DOHH2 (cell line): ENCODE measurements at regions not wholly inside any gene's neighbourhood (a gene's known extent, or its start where the extent isn't known, plus 50 kb on each side); places are given as distances from the start of the nearest gene placed in this dataset.

Source experiments
- H3F3A ChIP-seq: fragments of 200-600 bp; sonication (generic), shearing (Covaris generic); 2 replicates; pipeline ENCODE4 v1.6.0; 2016; ENCODE audit warnings: antibody characterized with exemption, mild to moderate bottlenecking; ENCODE audit not compliant: control insufficient read depth, insufficient read depth
- H3K27ac ChIP-seq: fragments of 200-600 bp; sonication (generic); 2 replicates; pipeline ENCODE4 v1.5.1; 2014; ENCODE audit warnings: low read depth, mild to moderate bottlenecking, low read length, moderate library complexity
- H3K27me3 ChIP-seq: fragments of 200-600 bp; sonication (generic); 2 replicates; pipeline ENCODE4 v1.6.1; 2014; ENCODE audit warnings: mild to moderate bottlenecking, low read length, mixed read lengths; ENCODE audit not compliant: control insufficient read depth
- H3K36me3 ChIP-seq: fragments of 200-600 bp; sonication (generic); 2 replicates; pipeline ENCODE4 v1.6.1; 2014; ENCODE audit warnings: mild to moderate bottlenecking, low read length, moderate library complexity, mixed read lengths; ENCODE audit not compliant: control insufficient read depth
- H3K4me1 ChIP-seq: fragments of 200-600 bp; sonication (generic); 2 replicates; pipeline ENCODE4 v1.6.1; 2014; ENCODE audit warnings: mild to moderate bottlenecking, low read length, mixed read lengths; ENCODE audit not compliant: control insufficient read depth
- H3K4me2 ChIP-seq: fragments of 200-600 bp; sonication (generic); 2 replicates; pipeline ENCODE4 v1.6.0; 2014; ENCODE audit warnings: mild to moderate bottlenecking, low read length, moderate library complexity
- H3K4me3 ChIP-seq: fragments of 200-600 bp; sonication (generic); 2 replicates; pipeline ENCODE4 v1.5.1; 2014; ENCODE audit warnings: mild to moderate bottlenecking, low read length, mixed read lengths
- H3K79me2 ChIP-seq: fragments of 200-600 bp; sonication (generic); 2 replicates; pipeline ENCODE4 v1.6.1; 2014; ENCODE audit warnings: mild to moderate bottlenecking, low read length, mixed read lengths; ENCODE audit not compliant: control insufficient read depth
- H3K9me2 ChIP-seq: fragments of 200-600 bp; sonication (generic); replicated peaks from 2 replicates; pipeline ENCODE4 v1.6.1; 2014; ENCODE audit warnings: mild to moderate bottlenecking, low read length, mixed read lengths; ENCODE audit not compliant: control insufficient read depth
- H3K9me3 ChIP-seq: fragments of 200-600 bp; sonication (generic); 2 replicates; pipeline ENCODE4 v1.6.1; 2014; ENCODE audit warnings: antibody characterized with exemption, low read length, mixed read lengths; ENCODE audit not compliant: control insufficient read depth, insufficient read depth
- H4K20me1 ChIP-seq: fragments of 200-600 bp; sonication (generic); 2 replicates; pipeline ENCODE4 v1.6.0; 2014; ENCODE audit warnings: low read depth, mild to moderate bottlenecking, antibody characterized with exemption, low read length, moderate library complexity; ENCODE audit not compliant: control insufficient read depth, insufficient read depth
- CTCF ChIP-seq: fragments of 200-600 bp; sonication (generic); IDR thresholded peaks from one replicate; pipeline ENCODE4 v1.5.1; 2014; ENCODE audit warnings: antibody characterized with exemption, mild to moderate bottlenecking, low read depth, low read length; ENCODE audit not compliant: poor library complexity, severe bottlenecking
- EZH2phosphoT487 ChIP-seq: fragments of 200-600 bp; sonication (generic); IDR thresholded peaks from 2 replicates; pipeline ENCODE4 v1.6.1; 2017; ENCODE audit warnings: borderline replicate concordance, mild to moderate bottlenecking, antibody characterized with exemption, low read length, moderate library complexity, mixed read lengths

- H3K36me3 ChIP-seq = no peaks in the 10 kb centered on the region
- H3K9me2 ChIP-seq = no peaks in the 10 kb centered on the region
- H3K79me2 ChIP-seq = no peaks in the 10 kb centered on the region
- H3K4me1 ChIP-seq = no peaks in the 10 kb centered on the region
- H3K4me3 ChIP-seq = no peak overlapping the region
- no peaks in the 10 kb centered on the region for H4K20me1 ChIP-seq
- H3K4me2 ChIP-seq = no peak overlapping the region
- H3K9me3 ChIP-seq = no peaks in the 10 kb centered on the region
- no peaks in the 10 kb centered on the region for H3K27me3 ChIP-seq
- TF ChIP-seq CTCF (no peak), EZH2phosphoT487 (no peak)
- no peak overlapping the region for H3K27ac ChIP-seq
- H3F3A ChIP-seq = no peaks in the 10 kb centered on the region
Observed at GRCh38 chr6:140460267-140460666, 1085.8 kb upstream of the CITED2 start.

GRCh38 chr6:140459209-140459608 lies 1084.8 kb upstream of the CITED2 start:
- Histone ChIP-seq H3K27ac (no peak overlapping the region), H4K20me1 (no peaks in the 10 kb centered on the region), H3K79me2 (no peaks in the 10 kb centered on the region), H3K4me1 (no peaks in the 10 kb centered on the region), H3K36me3 (no peaks in the 10 kb centered on the region), H3K9me2 (no peaks in the 10 kb centered on the region), H3K4me2 (no peak overlapping the region), H3K4me3 (no peak overlapping the region), H3K27me3 (no peaks in the 10 kb centered on the region), H3F3A (no peaks in the 10 kb centered on the region), H3K9me3 (no peaks in the 10 kb centered on the region)
- TF ChIP-seq CTCF = no peak
- no peak for TF ChIP-seq EZH2phosphoT487

- Histone ChIP-seq H3F3A (no peaks in the 10 kb centered on the region), H3K4me1 (no peaks in the 10 kb centered on the region), H3K9me2 (no peaks in the 10 kb centered on the region; the same call in 1 of the 2 replicates), H3K27me3 (no peaks in the 10 kb centered on the region), H3K9me3 (no peaks in the 10 kb centered on the region), H3K4me2 (no peak overlapping the region), H3K79me2 (no peaks in the 10 kb centered on the region), H3K36me3 (no peaks in the 10 kb centered on the region), H3K27ac (no peak overlapping the region), H3K4me3 (no peak overlapping the region), H4K20me1 (no peaks in the 10 kb centered on the region)
- TF ChIP-seq EZH2phosphoT487 (no peak), CTCF (no peak)
Observed at GRCh38 chr6:140446241-140446640, 1071.8 kb upstream of the CITED2 start.
